Stimulated activated CD4-positive, alpha-beta T cell treated with anti-CD3 and anti-CD28 coated beads, Interleukin-4, amount 100 ng/mL, for 1 hour (primary cell): ENCODE measurements at regions not wholly inside any gene's neighbourhood (a gene's known extent, or its start where the extent isn't known, plus 50 kb on each side); places are given as distances from the start of the nearest gene placed in this dataset.
"Not testable (repeated sequence)": the region's sequence is repeated elsewhere in the genome, so short reads cannot be mapped to it uniquely, and the experiment has no call there.

Experiments
- DNase-seq: peaks from one replicate; pipeline ENCODE4 v3.0.0-alpha.2; 2020

DNA sequence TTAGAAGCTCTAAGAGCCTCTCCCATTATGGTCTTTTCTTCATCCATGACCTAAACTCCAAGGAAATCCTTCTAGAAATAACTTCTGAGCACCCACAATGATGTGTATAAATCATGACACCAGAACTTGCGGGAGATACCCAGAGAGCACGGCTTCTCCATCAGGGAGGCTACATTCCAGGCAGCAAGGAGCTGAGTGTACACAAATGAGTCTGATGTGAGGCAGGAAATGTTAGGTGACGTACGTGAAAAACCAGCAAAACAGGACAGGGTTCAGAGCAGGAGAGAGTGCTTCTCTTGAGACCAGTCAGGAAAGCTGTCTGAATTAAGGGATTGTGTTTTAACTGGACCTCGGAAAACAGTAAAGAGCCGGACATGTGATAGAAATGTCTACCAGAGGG is 58.1 kb upstream of the MRPS9 start:
- DNase-seq, result not testable (repeated sequence)

DNA sequence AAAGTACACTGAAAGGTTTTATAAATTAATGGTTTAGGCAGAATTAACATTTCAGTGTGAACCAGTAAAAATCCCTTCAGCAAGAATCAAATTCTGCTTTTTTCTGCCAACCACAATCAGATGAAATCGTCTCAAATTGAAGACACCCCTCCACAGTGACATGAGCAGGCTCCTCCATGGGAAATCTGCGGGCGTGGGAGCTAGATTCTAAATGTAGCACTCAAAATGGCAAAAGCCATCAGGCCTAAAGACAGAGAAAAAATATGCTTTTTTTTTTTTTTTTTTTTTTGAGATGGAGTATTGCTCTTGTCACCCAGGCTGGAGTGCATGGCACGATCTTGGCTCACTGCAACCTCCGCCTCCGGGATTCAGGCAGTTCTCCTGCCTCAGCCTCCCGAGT is 55.8 kb upstream of the MRPS9 start:
- DNase-seq, result no peak
